ENCODE measurements at regions not wholly inside any gene's neighbourhood (a gene's known extent, or its start where the extent isn't known, plus 50 kb on each side); places are given as distances from the start of the nearest gene placed in this dataset.

GRCh38 chr11:119976805-119977560, 160.9 kb downstream of the TRIM29 start:
- no peaks in the 10 kb centered on the region for H3K9me3 ChIP-seq (ENCODE audit: low read depth)
- WGBS (ENCODE audit: low lambda C conversion rate, missing lambda C conversion rate) = 69% methylated on average over 13 of the region's 13 CpGs
- no peaks in the 10 kb centered on the region for H3K27me3 ChIP-seq
- H3K9me2 ChIP-seq (replicated peaks; ENCODE audit: insufficient read depth) = no peaks in the 10 kb centered on the region
- H3K4me3 ChIP-seq = no peak overlapping the region
- H3K4me2 ChIP-seq = no peak overlapping the region
- H3K79me2 ChIP-seq = no peaks in the 10 kb centered on the region
- TF ChIP-seq CTCF (IDR thresholded peaks at IDR 0.05; ENCODE audit: poor library complexity) (no peak), EZH2phosphoT487 (IDR thresholded peaks at IDR 0.05; ENCODE audit: low read depth, severe bottlenecking, unreplicated experiment) (no peak), EZH2 (IDR thresholded peaks at IDR 0.05; ENCODE audit: borderline replicate concordance) (no peak)
- no peak overlapping the region for H2AFZ ChIP-seq
- H3K36me3 ChIP-seq (replicated peaks; ENCODE audit: insufficient read depth, low read depth) = no peaks in the 10 kb centered on the region
- DNase-seq (ENCODE audit: low spot score) = peak; percentile 14
- H3K4me1 ChIP-seq (ENCODE audit: insufficient read depth) = no peaks in the 10 kb centered on the region
- no peaks in the 10 kb centered on the region for H4K20me1 ChIP-seq (ENCODE audit: insufficient read depth, poor library complexity, severe bottlenecking)
- no peak overlapping the region for H3K27ac ChIP-seq

GRCh38 chr11:119975561-119976152, 162.3 kb downstream of the TRIM29 start:
- H3K4me1 ChIP-seq (ENCODE audit: insufficient read depth) = no peaks in the 10 kb centered on the region
- H2AFZ ChIP-seq = no peak overlapping the region
- H3K27ac ChIP-seq = no peak overlapping the region
- no peaks in the 10 kb centered on the region for H3K36me3 ChIP-seq (replicated peaks; ENCODE audit: insufficient read depth, low read depth)
- H4K20me1 ChIP-seq (ENCODE audit: insufficient read depth, poor library complexity, severe bottlenecking) = no peaks in the 10 kb centered on the region
- no peak overlapping the region for H3K4me3 ChIP-seq
- no peaks in the 10 kb centered on the region for H3K27me3 ChIP-seq
- no peak for DNase-seq (ENCODE audit: low spot score)
- H3K9me2 ChIP-seq (replicated peaks; ENCODE audit: insufficient read depth) = no peaks in the 10 kb centered on the region
- no peaks in the 10 kb centered on the region for H3K9me3 ChIP-seq (ENCODE audit: low read depth)
- no peak overlapping the region for H3K4me2 ChIP-seq
- 43% methylated on average over 15 of the region's 15 CpGs for WGBS (ENCODE audit: low lambda C conversion rate, missing lambda C conversion rate)
- TF ChIP-seq CTCF (IDR thresholded peaks at IDR 0.05; ENCODE audit: poor library complexity) = no peak
- TF ChIP-seq EZH2 (IDR thresholded peaks at IDR 0.05; ENCODE audit: borderline replicate concordance) = no peak
- no peak for TF ChIP-seq EZH2phosphoT487 (IDR thresholded peaks at IDR 0.05; ENCODE audit: low read depth, severe bottlenecking, unreplicated experiment)
- no peaks in the 10 kb centered on the region for H3K79me2 ChIP-seq

- no peaks in the 10 kb centered on the region for H3K36me3 ChIP-seq (replicated peaks; ENCODE audit: insufficient read depth, low read depth)
- no peak overlapping the region for H3K4me2 ChIP-seq
- no peaks in the 10 kb centered on the region for H3K9me3 ChIP-seq (ENCODE audit: low read depth)
- TF ChIP-seq CTCF (IDR thresholded peaks at IDR 0.05; ENCODE audit: poor library complexity) = no peak
- TF ChIP-seq EZH2phosphoT487 (IDR thresholded peaks at IDR 0.05; ENCODE audit: low read depth, severe bottlenecking, unreplicated experiment) = no peak
- TF ChIP-seq EZH2 (IDR thresholded peaks at IDR 0.05; ENCODE audit: borderline replicate concordance) = no peak
- H3K4me3 ChIP-seq = no peak overlapping the region
- no peaks in the 10 kb centered on the region for H4K20me1 ChIP-seq (ENCODE audit: insufficient read depth, poor library complexity, severe bottlenecking)
- WGBS (ENCODE audit: low lambda C conversion rate, missing lambda C conversion rate) = 90% methylated on average over 4 of the region's 4 CpGs
- H2AFZ ChIP-seq = no peak overlapping the region
- no peaks in the 10 kb centered on the region for H3K27me3 ChIP-seq
- H3K9me2 ChIP-seq (replicated peaks; ENCODE audit: insufficient read depth) = no peaks in the 10 kb centered on the region
- DNase-seq (ENCODE audit: low spot score) = no peak
- H3K27ac ChIP-seq = no peak overlapping the region
- H3K79me2 ChIP-seq = no peaks in the 10 kb centered on the region
- H3K4me1 ChIP-seq (ENCODE audit: insufficient read depth) = no peaks in the 10 kb centered on the region
Observed at GRCh38 chr11:119974467-119974866, 163.4 kb downstream of the TRIM29 start.

Measured in hepatocyte (in vitro differentiated cells).